Stimulated activated CD8-positive, alpha-beta memory T cell treated with anti-CD3 and anti-CD28 coated beads, Interleukin-7, amount 100 ng/mL, for 1 hour (primary cell): ENCODE measurements at regions not wholly inside any gene's neighbourhood (a gene's known extent, or its start where the extent isn't known, plus 50 kb on each side); places are given as distances from the start of the nearest gene placed in this dataset.

Experiments used
- DNase-seq, 2 donors: peaks; one replicate each; pipeline ENCODE4 v3.0.0-alpha.2; 2020; ENCODE audit warnings: low read depth in 2 of 2

DNA sequence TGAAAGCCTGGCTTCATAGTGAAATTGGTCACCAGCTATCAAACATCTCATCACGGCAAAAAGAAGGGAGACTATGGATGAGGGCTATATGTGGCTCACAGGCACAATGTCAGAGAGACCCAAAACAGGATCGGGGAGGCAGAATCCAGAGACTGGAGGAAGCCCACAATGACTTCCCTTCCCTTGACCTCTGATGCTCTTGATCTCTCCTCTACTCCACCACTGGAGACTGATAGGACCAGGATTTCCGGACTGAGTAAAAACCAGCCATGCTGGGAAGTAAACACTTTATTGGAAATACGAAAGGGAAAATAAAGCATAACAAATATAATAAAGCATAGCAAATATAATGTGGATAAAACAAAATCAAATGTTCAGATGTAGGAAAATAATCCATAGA, 597.3 kb downstream of the UTRN start:
- DNase-seq: no peak

DNA sequence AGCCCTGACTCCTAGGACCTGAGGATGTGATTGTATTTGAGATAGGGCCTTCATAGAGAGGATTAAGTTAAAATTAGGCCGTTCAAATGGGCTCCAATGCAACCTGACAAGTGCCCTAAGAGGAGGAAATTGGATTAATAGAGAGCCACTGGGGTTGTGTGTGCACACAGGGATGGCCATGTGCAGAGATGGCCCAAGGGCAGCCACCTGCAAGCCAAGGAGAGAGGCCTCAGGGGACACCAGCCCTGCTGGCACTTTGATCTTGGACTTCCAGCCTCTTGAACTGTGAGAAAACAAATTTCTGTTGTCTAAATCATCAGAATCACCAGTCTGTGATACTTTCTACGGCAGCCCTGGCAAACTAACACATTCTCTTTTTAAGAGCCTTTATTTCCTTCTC, 598.8 kb downstream of the UTRN start:
- DNase-seq: no peak

DNA sequence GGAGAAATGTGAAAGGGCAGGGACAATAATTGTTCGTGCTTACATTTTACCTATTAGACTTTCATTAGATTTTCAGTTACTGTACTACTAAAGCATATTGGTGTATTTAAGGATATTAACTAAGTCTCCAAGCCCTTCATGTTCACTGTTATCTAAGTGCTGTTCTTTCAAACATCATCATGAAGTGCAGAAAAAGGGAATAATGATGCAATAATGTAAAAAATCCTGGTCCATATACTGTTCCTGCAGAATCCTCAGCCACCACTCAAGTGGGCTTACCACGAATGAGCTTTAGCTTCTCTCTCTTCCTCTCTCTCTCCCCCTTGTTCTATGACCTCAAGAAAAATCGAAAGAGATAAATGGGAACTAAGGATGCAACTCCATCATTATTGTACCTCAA, 600.7 kb downstream of the UTRN start:
- no peak for DNase-seq

DNA sequence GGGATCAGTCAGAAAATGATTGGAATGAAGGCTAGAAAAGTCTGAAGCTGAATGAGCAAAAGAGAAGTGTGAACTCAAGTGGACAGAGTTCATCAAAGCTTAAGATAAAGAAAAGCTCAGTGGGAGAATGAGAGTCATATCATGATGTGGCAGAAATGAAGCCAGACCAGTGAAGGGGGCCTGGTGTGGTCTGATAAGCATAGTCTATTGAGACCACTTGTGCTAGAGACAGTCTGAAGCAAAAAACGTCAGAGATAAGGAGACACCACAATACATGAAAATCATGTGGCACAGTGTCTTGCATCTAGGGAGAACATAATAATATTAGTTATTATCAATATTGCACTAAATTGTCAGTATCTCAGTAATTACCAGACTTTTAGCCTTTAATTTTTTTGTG, 601.5 kb downstream of the UTRN start:
- DNase-seq: no peak

DNA sequence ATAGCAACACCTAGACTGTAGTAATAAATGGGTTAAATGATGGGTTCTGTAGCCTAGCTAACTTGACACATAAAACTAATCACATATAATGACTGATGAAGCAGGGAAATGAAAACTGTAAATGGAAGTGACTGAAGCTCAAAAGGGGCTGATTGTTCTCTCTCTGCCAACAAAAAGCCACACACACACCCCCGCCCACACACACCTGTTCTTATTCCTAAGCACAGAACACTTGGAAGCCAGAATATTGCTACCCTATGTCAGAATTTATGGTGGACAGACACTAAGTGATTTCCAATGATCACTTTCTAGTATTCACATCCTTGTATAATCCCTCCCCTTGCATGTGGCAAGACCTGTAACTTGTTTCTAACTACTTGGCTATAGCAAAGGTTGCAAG, 603.5 kb downstream of the UTRN start:
- no peak for DNase-seq

DNA sequence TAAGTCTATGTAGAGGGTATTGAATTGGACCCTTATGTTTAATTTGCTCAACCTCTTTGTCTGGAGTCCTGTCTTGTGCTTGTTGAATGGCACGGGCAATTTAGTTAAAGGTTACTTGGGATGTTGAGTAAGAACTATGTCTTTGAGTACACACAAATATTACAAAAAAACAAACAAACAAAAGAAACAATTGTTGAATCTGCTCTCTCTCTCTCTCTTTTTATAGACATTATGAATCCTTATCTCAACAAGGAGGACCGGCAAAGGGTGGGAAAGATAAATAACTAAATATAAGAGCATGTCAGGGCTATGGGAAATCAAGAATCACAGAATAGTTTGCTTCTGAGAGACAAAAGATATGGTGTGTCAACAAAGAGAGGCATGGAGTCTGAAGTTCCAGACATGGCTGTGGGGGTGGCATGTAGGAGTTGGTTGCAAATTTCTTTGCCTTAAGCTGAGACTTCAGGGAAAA, 608.6 kb downstream of the UTRN start:
- DNase-seq: no peak

DNA sequence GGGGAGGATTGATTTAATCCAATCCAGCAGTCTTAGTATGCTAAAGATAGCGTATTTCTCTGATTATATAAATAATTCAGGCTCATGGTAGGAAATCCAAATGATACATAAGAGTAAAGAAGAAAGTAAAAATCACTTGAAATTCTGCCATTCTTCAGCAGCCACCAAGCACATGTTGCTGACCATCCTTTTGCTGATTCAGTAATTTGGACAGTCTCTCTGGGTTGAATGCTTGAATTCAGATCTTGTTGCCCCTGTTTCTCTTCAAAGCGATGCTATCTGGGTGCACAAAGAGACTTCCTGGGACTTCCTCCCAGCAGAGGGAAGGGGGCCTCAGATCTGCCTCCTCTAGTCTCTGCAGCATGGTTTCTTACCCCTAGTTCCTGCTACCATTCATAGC, 609.1 kb downstream of the UTRN start:
- no peak for DNase-seq

DNA sequence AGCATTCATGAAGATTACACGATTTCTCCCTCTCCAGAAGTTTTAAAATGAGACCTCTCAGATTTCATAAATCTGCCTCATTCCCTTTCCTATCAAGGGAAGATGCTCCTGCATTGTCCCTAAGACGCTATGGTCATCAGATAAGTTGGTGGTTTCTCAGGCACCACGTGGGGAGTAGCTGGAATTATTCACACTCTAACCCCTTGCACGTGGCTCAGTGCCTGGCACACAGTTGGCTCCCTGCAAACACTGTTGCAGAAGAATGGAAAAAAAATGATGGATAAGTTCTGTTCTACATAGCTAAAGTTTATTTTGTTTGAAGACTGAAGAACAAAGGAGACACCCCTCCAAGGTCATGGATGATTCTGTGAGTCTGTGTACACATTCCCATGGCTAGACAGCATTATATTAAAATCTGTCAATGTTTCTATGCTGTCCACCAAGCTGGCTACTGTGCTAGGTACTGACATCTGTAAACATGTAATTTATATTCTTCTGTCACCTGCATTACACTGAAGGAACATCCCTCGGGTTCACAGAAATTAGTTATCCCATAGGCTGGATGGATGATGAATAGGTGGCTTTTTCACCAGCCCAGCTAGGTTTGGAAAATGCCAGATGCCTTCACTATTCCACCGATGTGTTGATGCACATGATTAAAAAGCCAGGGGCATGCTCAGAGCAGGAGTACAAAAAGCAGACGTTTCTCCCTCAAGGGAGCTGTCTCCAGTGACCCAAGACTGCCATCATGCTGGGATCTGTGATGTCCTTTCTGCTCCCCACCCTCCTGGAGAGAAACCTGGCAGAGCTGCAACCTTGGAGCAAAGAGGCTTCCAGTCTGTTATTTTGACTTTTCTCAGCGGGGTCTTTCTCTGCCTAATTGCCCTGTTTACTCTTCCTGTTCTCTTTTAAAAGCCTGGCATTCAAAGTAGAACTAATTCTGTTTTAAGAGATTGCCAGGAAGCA, 610.5 kb downstream of the UTRN start:
- DNase-seq: no peak

DNA sequence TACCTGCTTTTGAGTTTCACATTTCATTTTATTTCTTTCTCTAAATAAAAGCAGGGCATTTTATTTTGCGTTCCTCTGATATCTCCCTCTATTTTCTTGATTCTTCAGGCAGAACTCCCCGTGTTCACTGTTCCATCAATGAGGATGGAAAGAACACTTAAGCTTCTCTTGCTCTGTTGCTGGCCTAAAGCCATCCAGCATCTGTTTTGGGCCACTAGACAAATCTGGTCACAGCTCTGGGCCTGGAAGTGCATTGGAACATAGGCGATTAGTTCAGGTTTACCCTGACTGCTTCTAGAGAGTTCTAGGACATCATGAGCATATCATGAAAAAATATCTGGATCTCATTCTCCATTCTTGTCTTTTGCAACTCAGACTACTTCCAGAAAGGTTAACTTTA, 611.2 kb downstream of the UTRN start:
- DNase-seq: no peak

DNA sequence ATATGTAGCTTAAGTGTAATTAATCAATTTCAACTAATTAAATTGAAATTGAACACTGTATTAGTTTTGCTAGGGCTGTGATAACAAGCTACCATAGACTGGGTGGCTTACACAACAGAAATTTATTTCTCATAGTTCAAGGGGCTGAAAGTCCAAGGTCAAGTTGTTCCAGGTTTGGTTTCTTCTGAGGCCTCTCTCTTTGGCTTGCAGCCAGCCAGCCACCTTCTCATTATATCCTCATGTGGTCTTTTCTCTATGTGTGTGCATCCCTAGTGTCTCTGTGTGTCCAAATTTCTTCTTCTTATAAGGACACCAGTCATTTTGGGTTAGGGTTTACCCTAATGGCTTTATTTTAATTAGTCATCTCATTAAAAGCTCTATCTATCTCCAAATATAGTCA, 611.7 kb downstream of the UTRN start:
- no peak for DNase-seq

DNA sequence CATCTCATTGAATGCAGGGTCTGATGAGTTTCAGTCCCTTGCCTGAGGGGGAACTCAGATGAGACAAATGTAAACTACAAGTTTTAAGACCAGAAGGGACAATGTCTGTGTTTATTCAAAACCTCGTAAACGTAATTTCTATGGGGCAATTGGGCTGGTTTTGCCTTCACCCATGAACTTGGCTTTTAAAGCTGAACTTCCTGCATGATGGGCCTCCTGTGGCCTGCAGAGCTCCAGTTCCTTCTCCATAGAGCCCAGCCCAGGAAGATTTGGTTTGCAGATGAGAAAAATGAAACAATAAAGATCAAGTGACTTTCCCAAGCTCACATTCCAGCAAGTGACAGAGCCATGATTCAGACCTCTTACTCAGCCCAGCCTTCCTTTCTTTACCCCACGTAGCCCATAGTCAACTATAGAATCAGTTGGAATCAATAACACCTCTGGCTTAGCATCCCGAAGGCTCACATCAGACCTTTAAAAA, 612.3 kb downstream of the UTRN start:
- no peak for DNase-seq

DNA sequence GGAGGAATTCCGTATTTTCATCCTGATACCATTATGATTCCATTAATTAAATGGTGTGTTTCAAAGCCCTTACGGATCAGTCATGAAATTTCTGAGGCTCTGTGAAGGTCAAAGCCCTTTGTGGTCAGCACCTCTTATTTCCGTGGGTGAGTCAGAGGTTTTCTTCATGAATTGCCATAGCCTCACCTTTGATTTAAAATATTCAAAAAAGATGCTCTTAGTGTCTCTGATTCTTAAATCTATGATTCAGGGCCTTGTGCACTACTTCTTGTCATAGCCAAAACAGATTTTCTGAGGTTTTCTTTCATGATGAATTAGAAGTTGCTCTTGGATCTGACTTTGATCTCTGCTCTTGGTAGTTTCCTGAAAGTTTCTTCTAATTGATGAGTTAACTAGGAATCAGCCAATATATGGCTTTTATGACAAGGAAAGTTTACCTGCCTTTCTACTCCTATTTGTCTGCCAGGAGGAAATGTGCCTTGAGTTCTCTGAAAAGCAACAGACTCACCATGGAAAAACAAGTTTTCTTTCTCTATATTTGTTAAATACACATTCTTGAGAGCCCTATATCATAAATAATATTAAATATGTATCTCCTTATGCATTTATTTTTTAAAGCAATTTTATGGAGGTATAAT, 613.0 kb downstream of the UTRN start:
- DNase-seq: no peak

DNA sequence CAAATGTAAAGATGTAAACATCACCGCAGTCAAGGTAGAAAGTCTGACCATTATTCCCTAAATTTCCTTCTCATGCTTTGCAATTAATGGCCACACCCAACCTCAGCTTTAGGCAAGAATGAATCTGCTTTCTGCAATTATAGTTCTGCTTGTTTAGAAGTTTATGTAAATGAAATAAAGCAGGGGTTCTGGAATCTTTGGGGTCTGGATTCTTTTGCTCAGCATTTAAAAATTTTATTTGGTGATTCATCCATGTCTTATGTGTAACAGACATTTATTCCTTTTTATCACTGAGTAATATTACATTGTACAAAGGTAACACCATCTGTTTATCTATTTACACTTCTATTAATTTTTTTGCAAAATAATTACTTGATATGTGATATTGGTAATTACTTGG, 613.6 kb downstream of the UTRN start:
- DNase-seq: no peak

DNA sequence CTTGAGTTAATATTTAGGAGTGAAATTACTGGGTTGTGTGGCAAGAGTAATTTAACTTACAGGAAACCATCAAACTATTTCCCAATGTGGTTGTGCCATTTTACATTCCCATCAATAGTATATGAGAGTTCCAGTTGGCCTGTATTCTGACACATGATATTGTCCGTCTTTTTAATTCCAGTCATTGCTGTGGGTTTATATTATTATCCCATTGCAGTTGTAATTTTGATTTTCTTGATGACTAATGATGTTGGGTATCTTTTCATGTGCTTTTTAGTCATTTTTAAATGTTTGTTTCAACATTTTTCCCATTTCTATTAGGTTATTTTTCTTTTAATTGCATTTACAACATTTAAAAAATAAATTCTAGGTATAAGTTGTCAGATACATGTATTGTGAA, 614.0 kb downstream of the UTRN start:
- no peak for DNase-seq

DNA sequence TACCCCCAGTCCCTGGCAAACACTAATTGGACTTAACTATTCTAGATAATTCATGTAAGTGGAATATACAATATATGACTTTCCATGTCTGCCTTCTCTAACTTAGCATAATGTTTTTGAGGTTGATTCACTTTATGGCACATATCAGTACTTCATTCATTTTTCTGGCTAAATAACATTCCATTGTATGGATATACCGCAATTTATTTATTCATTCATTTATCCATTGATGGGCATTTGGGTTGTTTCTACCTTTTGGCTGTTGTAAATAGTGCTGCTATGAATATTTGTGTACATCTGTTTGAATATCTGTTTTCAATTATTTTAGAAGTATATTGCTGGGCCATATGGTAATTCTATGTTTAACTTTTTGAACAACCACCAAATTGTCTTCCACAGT, 616.3 kb downstream of the UTRN start:
- no peak for DNase-seq

DNA sequence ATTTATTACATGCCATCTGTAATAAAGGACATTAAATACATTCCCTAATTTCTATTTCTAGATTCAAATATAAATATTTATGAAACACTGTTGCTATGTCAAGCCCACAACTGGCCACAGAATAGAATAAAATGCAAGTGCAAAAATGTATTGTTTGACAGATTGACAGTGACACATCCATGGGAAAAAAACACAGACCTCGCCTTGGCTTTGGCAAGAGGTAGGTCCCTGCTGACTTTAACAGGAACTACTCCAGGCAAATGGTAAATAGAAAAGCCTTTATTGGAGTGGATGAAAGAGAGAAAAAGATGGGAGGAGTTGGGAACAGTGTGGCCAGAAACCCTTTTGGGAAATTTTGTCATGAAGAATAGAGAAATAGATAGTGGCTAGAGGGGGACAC, 622.9 kb downstream of the UTRN start:
- DNase-seq: no peak

DNA sequence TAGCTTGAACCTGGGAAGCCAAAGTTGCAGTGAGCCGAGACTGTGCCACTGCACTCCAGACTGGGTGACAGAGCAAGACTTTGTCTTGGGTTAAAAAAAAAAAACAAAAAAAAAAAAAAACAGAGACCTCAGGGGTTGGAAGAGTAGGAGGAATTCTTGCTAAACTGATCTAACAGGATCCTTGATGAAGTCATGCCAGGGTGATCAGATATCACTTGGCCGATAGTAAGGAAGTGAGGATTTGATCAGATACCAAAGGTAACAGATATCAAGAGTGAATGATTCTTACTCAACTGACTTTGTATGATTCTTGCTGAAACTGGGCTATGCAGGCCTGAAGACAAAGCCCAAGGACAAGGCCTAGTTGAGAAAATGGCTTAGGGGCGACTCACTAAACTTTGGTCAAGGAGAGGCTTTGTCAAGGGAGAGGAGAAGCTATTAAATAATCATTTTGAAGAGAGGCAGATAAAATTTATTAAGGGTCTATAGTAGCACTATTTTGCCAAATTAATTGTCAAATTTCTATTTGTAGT, 624.7 kb downstream of the UTRN start:
- DNase-seq: no peak

DNA sequence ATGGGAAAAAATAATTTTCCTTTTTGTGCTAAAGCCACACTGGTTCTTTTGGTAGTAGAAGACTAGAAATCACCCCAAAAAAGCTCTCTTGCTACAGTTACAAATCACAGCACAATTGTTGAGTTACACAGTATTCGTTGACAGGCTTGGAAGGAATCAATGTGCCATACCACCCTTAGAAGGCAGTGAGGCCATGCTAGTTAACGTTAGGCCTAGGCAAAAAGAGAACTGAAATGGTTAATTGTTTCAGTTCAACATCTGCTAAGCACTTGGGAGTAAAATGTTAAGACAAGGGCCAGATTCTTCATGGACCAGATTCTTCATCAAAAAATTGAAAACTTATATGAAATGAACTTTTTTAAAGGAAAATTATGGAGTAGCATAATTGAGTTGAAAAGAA, 626.2 kb downstream of the UTRN start:
- DNase-seq: no peak

DNA sequence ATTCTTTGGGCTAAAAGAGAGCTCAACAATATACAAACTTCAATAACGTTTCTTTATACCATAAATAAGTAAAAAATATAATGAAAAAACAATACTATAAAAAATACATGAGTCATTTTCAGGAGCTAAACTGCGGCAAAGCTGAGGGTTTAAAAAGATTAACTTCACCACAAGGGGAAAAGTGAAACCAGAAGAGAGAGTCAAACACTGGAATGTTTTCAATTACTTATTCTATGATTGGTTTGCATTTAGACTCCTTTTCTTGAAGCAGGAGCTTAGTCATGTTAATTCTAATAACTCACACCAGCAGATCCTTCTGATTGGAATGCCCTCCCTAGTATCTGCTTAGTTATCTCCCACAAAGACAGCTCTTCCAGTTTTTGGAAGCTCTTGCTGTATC, 627.3 kb downstream of the UTRN start:
- DNase-seq: no peak

DNA sequence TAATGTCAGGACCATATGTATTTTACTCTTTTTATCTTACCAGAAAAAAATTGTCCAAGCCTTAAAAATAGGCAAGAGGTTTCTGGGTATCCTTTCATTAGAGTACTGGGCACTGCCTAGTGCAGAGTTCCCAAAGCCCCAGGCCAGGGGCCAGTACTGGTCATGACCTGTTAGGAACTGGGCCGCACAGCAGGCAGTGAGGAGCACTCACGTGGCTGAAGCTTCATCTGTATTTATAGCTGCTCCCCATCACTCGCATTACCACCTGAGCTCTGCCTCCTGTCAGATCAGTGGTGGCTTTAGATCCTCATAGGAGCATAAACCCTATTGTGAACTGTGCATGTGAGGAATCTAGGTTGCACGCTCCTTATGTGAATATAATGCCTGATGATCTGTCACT, 632.9 kb downstream of the UTRN start:
- DNase-seq: no peak

DNA sequence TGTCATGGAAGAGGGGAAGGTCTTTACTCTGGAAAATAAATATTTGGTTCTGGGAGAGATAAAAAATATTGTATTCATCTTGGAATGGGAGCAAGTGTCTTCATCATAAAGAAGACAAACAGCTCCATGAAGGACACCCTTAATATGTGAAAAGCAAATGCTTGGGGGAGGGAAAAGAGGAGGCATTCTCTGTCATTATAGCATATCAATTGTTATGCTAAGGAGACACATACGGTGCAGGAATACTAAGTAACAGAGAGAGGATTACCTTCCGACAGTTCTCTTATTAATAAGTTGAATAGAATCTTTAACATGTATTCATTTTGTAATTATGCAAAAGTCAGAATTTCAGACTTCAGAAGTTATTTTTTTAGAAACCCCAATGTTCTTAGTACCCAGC, 634.4 kb downstream of the UTRN start:
- no peak for DNase-seq

DNA sequence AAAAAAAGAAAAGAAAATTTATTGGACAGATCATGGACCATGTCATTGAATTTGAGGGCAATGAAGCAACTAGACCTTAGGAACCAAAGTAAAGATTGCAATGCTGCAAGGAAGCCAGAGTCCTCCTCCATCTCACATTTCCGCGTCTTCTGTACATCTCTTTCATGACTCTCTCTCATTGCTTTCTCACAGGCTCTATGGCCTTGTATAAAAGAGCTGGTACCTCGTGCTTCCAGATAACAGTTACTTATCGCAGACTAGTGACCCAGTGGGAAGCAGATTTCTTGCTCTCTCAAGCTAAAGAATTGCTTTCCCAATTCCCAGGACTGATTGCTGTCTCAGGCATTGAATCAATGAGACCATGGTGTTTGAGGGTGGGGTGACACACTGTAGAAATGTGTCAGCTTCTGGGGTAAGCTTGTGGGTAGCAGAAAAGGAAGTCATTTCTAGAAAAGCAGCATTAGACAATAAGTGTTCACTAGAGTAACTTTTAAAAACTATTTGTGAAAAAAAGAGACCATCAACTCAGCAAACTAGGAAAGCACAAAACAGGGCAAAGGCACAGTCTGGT, 635.3 kb downstream of the UTRN start:
- no peak for DNase-seq
